GM12865 (cell line): ENCODE measurements at regions not wholly inside any gene's neighbourhood (a gene's known extent, or its start where the extent isn't known, plus 50 kb on each side); places are given as distances from the start of the nearest gene placed in this dataset.

Experiments
- DNase-seq: peaks from one replicate; pipeline ENCODE4 v3.0.0; 2010; ENCODE audit warnings: low read depth
- H3K4me3 ChIP-seq: 2 replicates; pipeline ENCODE4 v1.5.1; 2011; ENCODE audit warnings: mild to moderate bottlenecking, low read depth, low read length, control low read depth
- CTCF ChIP-seq: IDR thresholded peaks from 2 replicates; pipeline ENCODE4 v1.5.1; 2011; ENCODE audit warnings: low read length, control low read depth, low read depth, inconsistent platforms; ENCODE audit not compliant: insufficient read depth; ENCODE audit errors: missing control alignments

DNA sequence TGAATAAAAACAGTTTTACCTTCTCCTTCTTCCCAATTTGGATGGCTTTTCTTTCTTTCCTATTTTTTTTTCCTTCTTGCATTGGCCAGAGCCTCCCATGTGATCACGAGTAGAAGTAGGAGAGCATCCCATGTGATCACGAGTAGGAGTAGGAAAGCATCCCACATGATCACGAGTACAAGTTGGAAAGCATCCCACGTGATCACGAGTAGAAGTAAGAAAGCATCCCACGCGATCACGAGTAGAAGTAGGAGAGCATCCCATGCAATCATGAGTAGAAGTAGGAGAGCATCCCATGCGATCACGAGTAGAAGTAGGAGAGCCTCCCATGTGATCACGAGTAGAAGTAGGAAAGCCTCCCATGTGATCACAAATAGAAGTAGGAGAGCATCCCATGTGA, 218.6 kb downstream of the DLL1 start:
- no peak for TF ChIP-seq CTCF
- no peak overlapping the region for H3K4me3 ChIP-seq
- DNase-seq = no peak

GRCh38 chr6:170069611-170070010, 221.3 kb downstream of the DLL1 start:
- H3K4me3 ChIP-seq = no peak overlapping the region
- DNase-seq = no peak
- no peak for TF ChIP-seq CTCF

DNA sequence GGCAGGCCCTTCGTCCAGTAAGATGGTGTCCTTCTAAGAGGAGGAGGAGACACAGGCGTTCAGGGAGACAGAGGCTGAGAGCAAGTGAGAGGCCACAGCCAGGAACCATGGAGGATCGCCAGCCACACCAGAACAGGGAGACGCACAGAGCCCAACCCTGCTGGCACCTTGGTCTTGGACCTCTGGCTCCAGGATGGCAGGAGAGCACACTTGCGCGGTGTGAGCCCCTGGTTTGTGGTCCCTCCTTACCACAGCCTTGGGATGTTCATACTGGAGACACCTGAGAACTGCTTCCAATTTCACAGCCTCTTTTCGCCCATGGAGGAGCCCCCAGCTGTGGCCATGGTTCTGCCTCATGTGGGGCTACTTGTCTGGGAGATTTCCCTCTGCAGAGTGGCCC, 222.4 kb downstream of the DLL1 start:
- H3K4me3 ChIP-seq = no peak overlapping the region
- DNase-seq = no peak
- TF ChIP-seq CTCF = no peak

GRCh38 chr6:170067923-170068360, 222.9 kb downstream of the DLL1 start:
- DNase-seq = no peak
- TF ChIP-seq CTCF = no peak
- no peak overlapping the region for H3K4me3 ChIP-seq

DNA sequence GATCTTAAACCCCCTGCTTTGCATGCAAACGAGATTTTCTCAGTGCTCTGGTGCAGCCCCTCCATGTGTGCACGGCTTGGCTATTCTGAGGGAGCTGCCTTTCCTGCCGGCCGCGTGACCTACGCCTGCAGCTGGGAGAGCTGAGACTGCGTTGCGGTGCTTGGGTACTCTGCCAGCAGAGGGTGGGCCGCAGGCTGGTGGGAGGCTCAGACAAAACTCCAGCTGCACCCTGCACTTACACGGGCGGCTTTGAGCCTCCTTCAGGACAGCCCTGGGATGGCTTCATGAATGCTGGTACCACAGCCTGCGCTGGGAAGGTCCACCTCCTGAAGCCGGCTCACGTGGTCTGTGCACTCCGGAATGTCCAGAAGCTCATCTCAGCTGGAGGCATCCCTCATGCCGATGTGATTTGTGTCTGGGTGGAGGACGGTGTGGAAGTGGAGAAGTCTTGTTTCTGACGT, 223.7 kb downstream of the DLL1 start:
- DNase-seq = no peak
- no peak overlapping the region for H3K4me3 ChIP-seq

GRCh38 chr6:170066679-170067078, 224.2 kb downstream of the DLL1 start:
- no peak for TF ChIP-seq CTCF
- no peak overlapping the region for H3K4me3 ChIP-seq
- no peak for DNase-seq

More for the DNA sequence above, 223.7 kb downstream of the DLL1 start:
- no peak for TF ChIP-seq CTCF

DNA sequence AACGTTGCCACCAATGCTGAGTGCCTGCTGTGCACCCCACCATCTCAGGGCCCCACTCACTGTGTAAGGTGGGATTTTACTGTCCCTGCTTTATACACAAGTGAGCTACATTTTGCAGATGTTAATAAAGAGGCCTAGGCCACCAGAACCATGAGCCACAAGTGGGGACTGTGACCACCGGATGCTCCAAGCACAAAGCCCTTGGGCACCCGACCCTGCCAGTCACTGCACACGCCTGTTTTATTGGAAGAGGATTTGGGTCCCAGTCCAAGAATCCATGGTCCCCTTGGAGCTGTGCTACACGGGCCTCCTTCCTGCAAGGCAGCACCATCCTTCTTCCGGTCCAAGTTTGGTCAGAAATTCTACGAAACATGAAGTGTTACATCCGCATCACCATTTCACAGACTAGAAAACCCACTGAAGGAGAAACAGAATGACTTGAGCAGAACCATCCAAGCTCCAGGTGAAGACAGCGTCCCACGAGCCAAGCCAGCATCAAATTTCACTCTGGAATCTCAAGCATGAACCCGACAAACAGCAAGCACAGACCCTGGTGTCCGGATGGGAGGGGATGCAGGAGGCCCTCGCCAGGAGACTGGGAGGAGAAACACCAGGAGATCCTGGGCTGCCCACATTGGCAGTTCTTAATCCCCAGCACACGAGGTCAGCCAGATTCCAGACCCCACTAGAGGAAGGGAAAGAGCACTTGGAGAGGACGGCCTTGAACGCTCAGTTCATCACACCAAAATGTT, 226.9 kb downstream of the DLL1 start:
- TF ChIP-seq CTCF = no peak
- no peak for DNase-seq
- no peak overlapping the region for H3K4me3 ChIP-seq
